Activated CD4-positive, alpha-beta memory T cell treated with anti-CD3 and anti-CD28 coated beads for 36 hours (primary cell): ENCODE measurements at regions not wholly inside any gene's neighbourhood (a gene's known extent, or its start where the extent isn't known, plus 50 kb on each side); places are given as distances from the start of the nearest gene placed in this dataset.
"Not testable (repeated sequence)": the region's sequence is repeated elsewhere in the genome, so short reads cannot be mapped to it uniquely, and the experiment has no call there.

Experiments
- CTCF ChIA-PET: fragments of 350-600 bp; sonication (Branson Sonifier 250); formaldehyde crosslinking; loops from one replicate; lab custom pipeline; 2021; ENCODE audit warnings: antibody characterized with exemption, inconsistent platforms; lab: Charles Lee
- POLR2A ChIA-PET: fragments of 350-600 bp; sonication (Branson Sonifier 250); formaldehyde crosslinking; loops from one replicate; lab custom pipeline; 2021; ENCODE audit warnings: antibody characterized with exemption; lab: Charles Lee
- DNase-seq: peaks from one replicate; pipeline ENCODE4 v3.0.0-alpha.2; 2020
- H3K27ac Mint-ChIP-seq: one replicate; pipeline ENCODE4 v1.8.0; 2021; ENCODE audit warnings: mixed read lengths
- H3K27me3 Mint-ChIP-seq: one replicate; pipeline ENCODE4 v1.8.0; 2021; ENCODE audit warnings: mixed read lengths
- H3K36me3 Mint-ChIP-seq: one replicate; pipeline ENCODE4 v1.8.0; 2021; ENCODE audit warnings: mixed read lengths
- H3K4me1 Mint-ChIP-seq: one replicate; pipeline ENCODE4 v1.8.0; 2021; ENCODE audit warnings: low read depth, mixed read lengths
- H3K4me3 Mint-ChIP-seq: one replicate; pipeline ENCODE4 v1.8.0; 2021; ENCODE audit warnings: mild to moderate bottlenecking, mixed read lengths
- H3K9me3 Mint-ChIP-seq: one replicate; pipeline ENCODE4 v1.8.0; 2021; ENCODE audit warnings: mixed read lengths
- intact Hi-C: fragments of 100-400 bp; cut with micrococcal nuclease; formaldehyde crosslinking; loops from one replicate; pipeline ENCODE4 v1.15.1; 2023

- DNase-seq, H3K27ac Mint-ChIP-seq, intact Hi-C loops, POLR2A ChIA-PET, H3K36me3 Mint-ChIP-seq, H3K4me1 Mint-ChIP-seq, H3K27me3 Mint-ChIP-seq, H3K4me3 Mint-ChIP-seq, CTCF ChIA-PET: not testable (repeated sequence)
- H3K9me3 Mint-ChIP-seq: peaks cover 21% of the 10 kb centered on the region
Measured at GRCh38 chr3:75840160-75840559, 54.8 kb upstream of the ZNF717 start.

GRCh38 chr3:75850301-75851008, 65.1 kb upstream of the ZNF717 start:
- POLR2A ChIA-PET, intact Hi-C loops, H3K36me3 Mint-ChIP-seq, H3K27me3 Mint-ChIP-seq, H3K27ac Mint-ChIP-seq, H3K4me3 Mint-ChIP-seq, DNase-seq, CTCF ChIA-PET, H3K4me1 Mint-ChIP-seq: not testable (repeated sequence)
- peaks cover 15% of the 10 kb centered on the region for H3K9me3 Mint-ChIP-seq

- H3K4me3 Mint-ChIP-seq: no peak overlapping the region
- H3K9me3 Mint-ChIP-seq: peaks cover 18% of the 10 kb centered on the region
- ChIA-PET CTCF (no interaction called here), POLR2A (no interaction called here)
- intact Hi-C loops: no loop called here
- no peaks in the 10 kb centered on the region for H3K27me3 Mint-ChIP-seq
- no peak for DNase-seq
- no peaks in the 10 kb centered on the region for H3K4me1 Mint-ChIP-seq
- H3K36me3 Mint-ChIP-seq: no peaks in the 10 kb centered on the region
- no peak overlapping the region for H3K27ac Mint-ChIP-seq
Measured at GRCh38 chr3:75863130-75863529, 77.8 kb upstream of the ZNF717 start.

GRCh38 chr3:75863878-75864277, 78.5 kb upstream of the ZNF717 start:
- Mint-ChIP-seq H3K4me1 (no peaks in the 10 kb centered on the region), H3K36me3 (no peaks in the 10 kb centered on the region), H3K4me3 (no peak overlapping the region), H3K27ac (no peak overlapping the region), H3K27me3 (no peaks in the 10 kb centered on the region), H3K9me3 (peaks cover 14% of the 10 kb centered on the region)
- intact Hi-C loops: no loop called here
- CTCF ChIA-PET: no interaction called here
- POLR2A ChIA-PET: no interaction called here
- DNase-seq: no peak

- H3K9me3 Mint-ChIP-seq: peaks cover 11% of the 10 kb centered on the region
- H3K4me3 Mint-ChIP-seq, H3K4me1 Mint-ChIP-seq, H3K27me3 Mint-ChIP-seq, POLR2A ChIA-PET, DNase-seq, intact Hi-C loops, H3K36me3 Mint-ChIP-seq, CTCF ChIA-PET, H3K27ac Mint-ChIP-seq: not testable (repeated sequence)
Measured at GRCh38 chr3:75883719-75884118, 98.4 kb upstream of the ZNF717 start.

GRCh38 chr3:75886971-75887526, 101.7 kb upstream of the ZNF717 start:
- Mint-ChIP-seq H3K9me3 (peaks cover 10% of the 10 kb centered on the region), H3K36me3 (no peaks in the 10 kb centered on the region), H3K27ac (no peak overlapping the region), H3K4me1 (no peaks in the 10 kb centered on the region), H3K4me3 (no peak overlapping the region), H3K27me3 (no peaks in the 10 kb centered on the region)
- intact Hi-C loops: no loop called here
- no peak for DNase-seq
- POLR2A ChIA-PET: no interaction called here
- CTCF ChIA-PET: no interaction called here

GRCh38 chr3:75894234-75894633, 108.9 kb upstream of the ZNF717 start:
- H3K9me3 Mint-ChIP-seq: peaks cover 5% of the 10 kb centered on the region
- H3K27ac Mint-ChIP-seq: no peak overlapping the region
- H3K36me3 Mint-ChIP-seq: no peaks in the 10 kb centered on the region
- no peak overlapping the region for H3K4me3 Mint-ChIP-seq
- CTCF ChIA-PET: no interaction called here
- intact Hi-C loops: no loop called here
- H3K4me1 Mint-ChIP-seq: no peaks in the 10 kb centered on the region
- no peaks in the 10 kb centered on the region for H3K27me3 Mint-ChIP-seq
- no peak for DNase-seq
- POLR2A ChIA-PET: no interaction called here

- ChIA-PET CTCF (no interaction called here), POLR2A (no interaction called here)
Measured at GRCh38 chr3:75896265-75896664, 110.9 kb upstream of the ZNF717 start.

GRCh38 chr3:75901446-75901845, 116.1 kb upstream of the ZNF717 start:
- H3K4me3 Mint-ChIP-seq, POLR2A ChIA-PET, H3K9me3 Mint-ChIP-seq, DNase-seq, intact Hi-C loops, H3K4me1 Mint-ChIP-seq, H3K36me3 Mint-ChIP-seq, H3K27me3 Mint-ChIP-seq, CTCF ChIA-PET, H3K27ac Mint-ChIP-seq: not testable (repeated sequence)

More at GRCh38 chr3:75896265-75896664, 110.9 kb upstream of the ZNF717 start:
- Mint-ChIP-seq H3K4me1 (no peaks in the 10 kb centered on the region), H3K27ac (no peak overlapping the region), H3K27me3 (no peaks in the 10 kb centered on the region), H3K36me3 (no peaks in the 10 kb centered on the region), H3K9me3 (peaks cover 5% of the 10 kb centered on the region), H3K4me3 (no peak overlapping the region)
- no peak for DNase-seq
- intact Hi-C loops: no loop called here

- no peaks in the 10 kb centered on the region for H3K36me3 Mint-ChIP-seq
- intact Hi-C loops: no loop called here
- DNase-seq: no peak
- POLR2A ChIA-PET: no interaction called here
- no peaks in the 10 kb centered on the region for H3K4me1 Mint-ChIP-seq
- H3K9me3 Mint-ChIP-seq: peaks cover 3% of the 10 kb centered on the region
- CTCF ChIA-PET: no interaction called here
- H3K27me3 Mint-ChIP-seq: no peaks in the 10 kb centered on the region
- no peak overlapping the region for H3K4me3 Mint-ChIP-seq
- H3K27ac Mint-ChIP-seq: no peak overlapping the region
Measured at GRCh38 chr3:75906555-75907112, 121.3 kb upstream of the ZNF717 start.

GRCh38 chr3:75913800-75914350, 128.5 kb upstream of the ZNF717 start:
- H3K27me3 Mint-ChIP-seq: no peaks in the 10 kb centered on the region
- ChIA-PET POLR2A (no interaction called here), CTCF (no interaction called here)
- DNase-seq: no peak
- H3K27ac Mint-ChIP-seq: no peak overlapping the region
- no peaks in the 10 kb centered on the region for H3K36me3 Mint-ChIP-seq
- H3K4me3 Mint-ChIP-seq: no peak overlapping the region
- H3K9me3 Mint-ChIP-seq: peaks cover 25% of the 10 kb centered on the region
- intact Hi-C loops: no loop called here
- H3K4me1 Mint-ChIP-seq: no peaks in the 10 kb centered on the region

- H3K27ac Mint-ChIP-seq, POLR2A ChIA-PET, intact Hi-C loops, H3K4me1 Mint-ChIP-seq, H3K36me3 Mint-ChIP-seq, DNase-seq, CTCF ChIA-PET, H3K27me3 Mint-ChIP-seq, H3K4me3 Mint-ChIP-seq: not testable (repeated sequence)
- peaks cover 25% of the 10 kb centered on the region for H3K9me3 Mint-ChIP-seq
Measured at GRCh38 chr3:75914741-75915140, 129.4 kb upstream of the ZNF717 start.

GRCh38 chr3:75938921-75939320, 153.6 kb upstream of the ZNF717 start:
- Mint-ChIP-seq H3K27me3 (no peaks in the 10 kb centered on the region), H3K4me3 (no peak overlapping the region), H3K4me1 (no peaks in the 10 kb centered on the region), H3K9me3 (peaks cover 2% of the 10 kb centered on the region), H3K36me3 (no peaks in the 10 kb centered on the region), H3K27ac (no peak overlapping the region)
- POLR2A ChIA-PET: no interaction called here
- intact Hi-C loops: no loop called here
- DNase-seq: no peak
- CTCF ChIA-PET: no interaction called here
